HG02938 (cell line): ENCODE measurements at regions not wholly inside any gene's neighbourhood (a gene's known extent, or its start where the extent isn't known, plus 50 kb on each side); places are given as distances from the start of the nearest gene placed in this dataset.

Experiments
- ATAC-seq: cut with Tn5 transposase; IDR thresholded peaks from one replicate; pipeline ENCODE4 v1.9.1; 2021; ENCODE audit warnings: mild to moderate bottlenecking, moderate library complexity; ENCODE audit not compliant: unreplicated experiment

GRCh38 chr17:79506150-79506870 lies 104.5 kb downstream of the RBFOX3 start:
- no peak for ATAC-seq

- no peak for ATAC-seq
Measured at GRCh38 chr17:79505199-79505598, 105.7 kb downstream of the RBFOX3 start.

DNA sequence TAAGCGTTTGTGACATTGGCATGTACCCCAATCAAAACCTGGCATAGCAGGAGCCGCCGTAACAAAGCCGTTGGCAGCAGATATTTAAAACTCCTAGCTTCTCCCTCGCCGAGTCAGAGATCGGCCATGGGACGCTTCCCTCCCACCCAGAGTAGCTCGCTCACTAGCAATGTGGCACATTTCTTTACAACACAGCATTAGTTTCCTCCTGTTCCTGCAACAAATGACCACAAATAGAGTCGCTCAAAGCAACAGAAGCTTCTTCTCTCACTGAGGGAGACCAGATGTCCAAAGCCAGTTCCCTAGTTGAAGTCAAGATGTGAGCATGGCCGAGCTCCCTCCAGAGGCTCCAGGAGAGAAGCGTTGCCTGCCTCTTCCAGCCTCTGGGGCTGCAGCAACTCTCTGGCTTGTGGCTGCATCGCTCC lies 106.7 kb downstream of the RBFOX3 start:
- ATAC-seq, result no peak

GRCh38 chr17:79503126-79503839 lies 107.6 kb downstream of the RBFOX3 start:
- no peak for ATAC-seq

- ATAC-seq, result no peak
Measured at GRCh38 chr17:79501910-79502309, 108.9 kb downstream of the RBFOX3 start.

DNA sequence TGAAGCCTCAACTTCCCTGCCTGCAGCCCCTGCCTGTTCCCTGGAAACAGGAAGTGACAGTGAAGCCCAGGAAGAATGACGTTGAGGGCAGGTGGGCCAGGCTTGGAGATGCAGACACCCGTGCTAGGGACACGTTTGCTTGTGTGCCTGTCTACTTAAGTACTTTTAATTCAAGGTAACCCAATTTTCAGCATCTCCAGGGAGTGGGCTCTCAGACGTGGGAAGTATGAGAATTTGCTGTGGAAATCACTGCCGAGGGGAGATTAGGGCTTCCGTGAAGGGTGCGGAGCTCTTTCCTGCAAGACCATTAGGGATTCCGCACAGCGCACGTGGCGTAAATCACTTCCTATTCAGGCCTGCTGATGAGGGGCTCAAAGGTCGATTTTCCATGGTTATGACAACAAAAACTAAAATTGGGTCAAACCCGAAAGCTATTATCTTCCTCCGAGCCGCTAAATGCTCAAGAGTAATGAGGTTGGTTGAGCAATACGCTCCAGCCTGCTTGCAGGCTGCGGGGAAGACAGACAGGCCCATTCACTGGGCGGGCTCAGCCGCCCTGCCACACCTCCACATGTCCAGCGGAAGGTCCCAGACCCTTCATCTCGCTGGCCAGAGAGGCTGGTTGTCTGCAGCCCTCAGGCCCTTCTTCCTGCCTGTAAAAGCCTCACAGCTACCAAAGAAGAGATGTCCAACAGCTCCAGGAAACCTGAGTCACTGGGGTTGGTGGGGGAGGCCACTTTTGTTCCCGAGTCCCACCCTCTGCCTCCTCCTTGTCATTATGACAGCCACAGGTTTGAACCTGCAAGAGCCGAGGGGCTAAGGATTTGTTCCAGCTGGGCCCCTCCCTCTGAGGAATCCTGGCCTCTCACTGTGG lies 109.9 kb downstream of the RBFOX3 start:
- no peak for ATAC-seq

GRCh38 chr17:79498854-79499253 lies 112.0 kb downstream of the RBFOX3 start:
- no peak for ATAC-seq

- no peak for ATAC-seq
Measured at GRCh38 chr17:79497777-79498348, 113.0 kb downstream of the RBFOX3 start.

- ATAC-seq, result no peak
Measured at GRCh38 chr17:79496422-79497005, 114.3 kb downstream of the RBFOX3 start.

DNA sequence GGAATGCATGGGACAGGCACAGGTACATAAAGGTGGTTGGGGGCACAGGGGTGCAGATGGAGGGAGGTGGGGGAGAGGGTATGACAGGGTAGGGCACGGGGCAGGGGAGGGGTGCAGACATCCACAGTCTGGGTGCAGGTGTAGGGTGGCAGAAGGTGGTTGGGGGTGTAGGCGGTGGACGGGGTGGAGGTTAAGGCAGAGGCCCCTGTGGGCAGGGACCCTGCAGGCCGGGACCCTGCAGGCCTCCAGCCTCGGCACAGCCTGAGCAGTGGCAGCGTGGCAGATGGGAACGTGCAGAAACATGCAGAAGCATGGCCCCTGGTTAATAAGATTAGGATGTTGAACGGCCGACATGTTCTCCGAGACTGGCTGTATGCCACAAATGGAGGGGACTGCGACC lies 115.2 kb downstream of the RBFOX3 start:
- ATAC-seq, result no peak

DNA sequence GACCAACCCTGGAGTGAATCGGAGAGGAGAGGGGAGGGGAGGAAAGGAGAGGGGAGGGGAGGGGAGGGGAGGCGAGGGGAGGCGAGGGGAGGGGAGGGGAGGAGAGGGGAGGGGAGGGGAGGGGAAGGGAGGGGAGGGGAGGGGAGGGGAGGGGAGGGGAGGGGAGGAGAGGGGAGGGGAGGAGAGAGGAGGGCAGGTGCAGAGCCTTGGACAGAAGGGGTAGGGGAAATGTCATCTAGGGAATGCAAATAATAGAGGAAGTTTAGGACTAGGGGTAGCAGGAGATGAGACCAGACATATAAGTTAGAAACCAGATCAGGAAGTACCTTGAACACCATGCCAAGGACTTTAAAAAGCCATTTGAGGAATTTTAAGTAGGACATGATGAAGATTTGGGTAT lies 119.8 kb downstream of the RBFOX3 start:
- ATAC-seq, result no peak

GRCh38 chr17:79490530-79490929 lies 120.3 kb downstream of the RBFOX3 start:
- no peak for ATAC-seq

DNA sequence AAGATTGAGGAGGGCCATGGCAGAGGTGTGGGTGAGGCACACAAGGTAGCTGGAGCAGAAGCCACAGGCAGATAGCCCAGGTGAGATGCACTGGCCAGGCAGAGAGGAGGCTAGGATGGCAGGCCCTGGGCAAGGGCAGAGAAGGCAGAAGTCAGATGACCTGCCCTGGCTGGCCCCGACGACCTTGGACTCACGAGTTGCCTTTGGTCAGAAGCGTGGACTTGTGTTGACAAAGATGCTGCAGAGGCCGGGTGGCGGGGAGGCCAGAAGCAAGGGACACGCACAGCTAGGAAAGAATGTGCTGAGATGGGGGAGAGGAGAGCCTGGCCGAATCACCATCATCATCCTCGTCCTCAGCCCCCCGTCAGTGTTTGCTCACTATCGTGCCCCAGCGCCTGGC lies 123.7 kb downstream of the RBFOX3 start:
- ATAC-seq, result no peak

GRCh38 chr17:79485991-79486390 lies 124.9 kb downstream of the RBFOX3 start:
- ATAC-seq, result no peak

- no peak for ATAC-seq
Measured at GRCh38 chr17:79485419-79485985, 125.3 kb downstream of the RBFOX3 start.

DNA sequence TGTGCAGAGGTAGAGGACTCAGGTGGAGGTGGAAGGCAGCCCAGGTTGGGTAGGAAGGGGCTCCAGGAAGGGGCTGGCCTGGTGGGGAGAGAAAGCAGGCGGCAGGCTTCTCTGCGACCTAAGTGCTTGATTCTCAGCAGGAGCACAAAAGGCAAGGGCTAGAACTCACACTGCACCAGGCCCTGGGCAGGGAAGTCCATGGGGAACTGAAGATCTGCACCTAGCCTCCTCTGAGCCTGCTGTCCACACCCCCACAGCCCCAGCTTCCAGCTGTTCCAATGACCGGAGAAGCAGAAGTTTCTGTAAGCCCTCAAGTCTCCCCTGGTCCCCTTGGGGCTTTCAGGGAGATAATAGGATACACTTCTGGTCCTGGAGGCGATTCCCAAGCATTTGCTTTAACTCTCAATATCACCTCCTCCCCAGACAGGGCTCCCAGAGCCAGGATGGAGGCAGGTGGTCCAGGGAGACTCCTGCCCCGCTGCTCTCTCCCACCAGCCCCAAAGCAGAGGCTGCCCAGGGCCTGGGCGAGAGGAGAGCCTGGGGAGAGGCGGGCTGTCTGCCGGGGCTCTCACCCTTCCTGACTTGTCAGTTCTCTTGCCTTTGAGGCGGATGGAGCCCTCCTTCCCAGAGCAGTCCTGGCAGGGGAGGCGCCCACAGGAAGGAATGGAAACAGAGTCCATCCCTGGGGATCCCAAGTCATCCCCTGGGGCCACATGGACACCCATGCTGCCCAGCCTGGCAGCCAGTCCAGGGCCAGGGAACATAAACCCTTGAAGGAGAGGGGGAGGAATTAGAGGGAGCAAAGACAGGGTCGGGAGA lies 126.0 kb downstream of the RBFOX3 start:
- ATAC-seq, result no peak

DNA sequence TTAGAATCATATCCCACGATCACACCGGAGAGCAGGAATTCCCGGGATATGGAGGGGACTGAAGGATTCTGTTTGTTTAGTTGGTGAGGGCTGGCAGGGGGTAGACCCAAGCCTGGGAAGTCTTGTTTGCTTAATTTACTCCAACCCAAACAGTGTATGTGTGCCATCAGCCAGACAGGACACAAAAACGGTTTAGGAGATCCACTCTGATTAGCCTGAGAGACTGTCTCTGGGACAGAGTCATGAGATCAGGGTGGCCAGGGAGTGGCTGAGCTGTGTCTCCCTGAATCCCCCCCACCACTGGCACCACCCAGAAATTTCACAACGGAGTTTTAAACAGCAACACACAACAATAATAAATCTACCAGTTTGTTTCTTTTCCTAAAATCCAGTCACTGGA lies 127.0 kb downstream of the RBFOX3 start:
- no peak for ATAC-seq

DNA sequence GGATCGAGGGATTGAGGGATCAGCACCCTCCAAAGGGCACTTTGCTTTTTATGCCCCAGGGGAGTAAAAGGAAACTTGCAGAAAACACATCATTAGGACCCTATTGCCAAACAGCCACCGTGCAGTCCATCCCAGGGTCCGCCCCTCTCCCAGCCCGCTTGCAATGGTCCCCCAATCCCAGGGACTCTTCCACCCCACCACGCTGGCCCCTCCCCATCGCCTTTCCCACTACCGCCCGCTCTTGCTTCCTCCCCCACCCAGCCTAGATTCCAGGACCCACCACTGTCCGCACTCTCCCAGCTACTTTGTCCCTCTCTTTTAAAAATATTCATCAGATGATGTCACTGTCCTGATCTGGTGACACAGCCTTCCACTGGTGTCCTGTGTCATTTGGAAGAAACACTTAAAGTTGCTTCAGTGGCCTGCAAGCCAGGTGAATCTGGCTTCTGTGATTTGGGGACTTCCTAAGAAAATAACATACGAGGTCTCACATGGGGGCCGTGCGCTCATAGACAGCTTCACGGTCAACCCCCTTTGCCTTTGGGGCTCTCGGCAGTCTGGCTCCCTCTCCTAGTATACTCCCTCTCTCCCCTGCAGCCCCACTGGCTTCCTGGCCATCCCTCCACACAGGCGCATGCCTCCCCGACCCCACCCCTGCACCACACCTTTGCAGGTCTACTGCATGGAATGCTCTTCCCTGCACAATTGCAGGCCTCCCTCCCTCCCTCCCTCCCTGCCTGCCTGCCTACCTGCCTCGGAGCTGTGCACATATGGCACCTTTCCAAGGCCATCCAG lies 127.9 kb downstream of the RBFOX3 start:
- ATAC-seq, result no peak

- no peak for ATAC-seq
Measured at GRCh38 chr17:79479876-79480275, 131.0 kb downstream of the RBFOX3 start.
